Activated CD8-positive, alpha-beta memory T cell treated with anti-CD3 and anti-CD28 coated beads, Interleukin-2, amount 10 ng/mL, durations not matched to agents 7 days and 5 days (primary cell): ENCODE measurements at regions not wholly inside any gene's neighbourhood (a gene's known extent, or its start where the extent isn't known, plus 50 kb on each side); places are given as distances from the start of the nearest gene placed in this dataset.

Experiments
- ATAC-seq: fragments of 150-1000 bp; cut with Tn5 transposase; one replicate; pipeline ENCODE4 v1.10.0; 2021; ENCODE audit warnings: moderate library complexity
- CTCF ChIA-PET: fragments of 350-600 bp; sonication (Branson Sonifier 250); formaldehyde crosslinking; loops from one replicate; lab custom pipeline; 2021; ENCODE audit warnings: antibody characterized with exemption; lab: Charles Lee
- DNase-seq: peaks from one replicate; pipeline ENCODE4 v3.0.0-alpha.2; 2020
- H3K27ac Mint-ChIP-seq: one replicate; pipeline ENCODE4 v1.8.0; 2021; ENCODE audit warnings: mild to moderate bottlenecking, mixed read lengths
- H3K27me3 Mint-ChIP-seq: one replicate; pipeline ENCODE4 v1.8.0; 2021; ENCODE audit warnings: mixed read lengths
- H3K36me3 Mint-ChIP-seq: one replicate; pipeline ENCODE4 v1.8.0; 2021; ENCODE audit warnings: mild to moderate bottlenecking, mixed read lengths
- H3K4me1 Mint-ChIP-seq: one replicate; pipeline ENCODE4 v1.8.0; 2021; ENCODE audit warnings: mixed read lengths
- H3K4me3 Mint-ChIP-seq: one replicate; pipeline ENCODE4 v1.8.0; 2021; ENCODE audit warnings: mild to moderate bottlenecking, moderate library complexity, mixed read lengths
- H3K9me3 Mint-ChIP-seq: one replicate; pipeline ENCODE4 v1.8.0; 2022; ENCODE audit warnings: low read depth, mixed read lengths

DNA sequence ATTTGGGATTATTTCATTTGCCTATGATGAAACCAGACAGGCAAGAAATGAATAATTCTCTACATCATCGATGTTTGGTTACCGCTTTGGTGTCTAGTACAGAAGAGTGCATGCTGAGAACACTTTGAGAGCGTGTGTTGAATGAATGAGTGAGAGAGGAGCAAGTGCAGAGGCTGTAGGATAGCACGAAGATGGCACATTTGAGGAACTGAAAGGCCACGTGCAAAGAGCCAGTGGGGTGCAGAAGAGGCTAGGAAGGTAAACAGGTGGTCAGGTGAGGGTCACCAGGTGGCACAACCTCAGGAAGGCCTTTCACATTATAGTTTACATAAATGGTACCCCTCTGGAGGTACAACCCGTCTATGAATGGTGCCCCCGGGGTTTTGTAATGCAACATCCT, 80.1 kb upstream of the SPHKAP start:
- H3K27me3 Mint-ChIP-seq, result no peaks in the 10 kb centered on the region
- ATAC-seq (no peak), DNase-seq (no peak)
- no peak overlapping the region for H3K27ac Mint-ChIP-seq
- no peaks in the 10 kb centered on the region for H3K4me1 Mint-ChIP-seq
- H3K36me3 Mint-ChIP-seq, result no peaks in the 10 kb centered on the region
- H3K4me3 Mint-ChIP-seq, result no peak overlapping the region
- CTCF ChIA-PET, result no interaction called here
- H3K9me3 Mint-ChIP-seq, result peaks cover 2% of the 10 kb centered on the region

- ATAC-seq, result no peak
- H3K4me1 Mint-ChIP-seq, result no peaks in the 10 kb centered on the region
- no peaks in the 10 kb centered on the region for H3K27me3 Mint-ChIP-seq
- H3K27ac Mint-ChIP-seq, result no peak overlapping the region
- H3K9me3 Mint-ChIP-seq, result peaks cover 5% of the 10 kb centered on the region
- DNase-seq, result no peak
- H3K36me3 Mint-ChIP-seq, result no peaks in the 10 kb centered on the region
- CTCF ChIA-PET, result no interaction called here
- no peak overlapping the region for H3K4me3 Mint-ChIP-seq
Observed at GRCh38 chr2:228257379-228257778, 75.9 kb upstream of the SPHKAP start.

DNA sequence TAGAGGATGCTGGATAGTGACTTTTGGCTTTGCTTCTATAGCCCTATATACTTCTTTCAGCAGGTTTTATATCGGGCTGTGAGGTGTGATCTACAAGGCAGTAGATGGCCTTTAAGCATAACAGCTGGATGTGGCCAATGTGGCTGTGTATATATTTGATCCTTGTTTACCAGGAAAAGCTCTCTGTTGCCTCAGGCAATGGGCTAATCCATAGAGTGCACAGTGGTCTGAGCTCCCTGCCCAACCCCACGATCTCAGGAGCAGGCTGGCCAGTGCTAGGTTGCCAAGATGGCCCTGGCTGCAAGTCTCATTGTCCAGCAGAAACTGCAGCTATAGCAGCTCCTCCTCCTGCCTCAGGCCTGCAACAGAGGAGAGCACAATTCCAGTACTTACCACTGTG, 72.3 kb upstream of the SPHKAP start:
- no peaks in the 10 kb centered on the region for H3K36me3 Mint-ChIP-seq
- H3K27ac Mint-ChIP-seq, result no peak overlapping the region
- CTCF ChIA-PET, result no interaction called here
- ATAC-seq (no peak), DNase-seq (no peak)
- no peaks in the 10 kb centered on the region for H3K27me3 Mint-ChIP-seq
- peaks cover 5% of the 10 kb centered on the region for H3K9me3 Mint-ChIP-seq
- no peaks in the 10 kb centered on the region for H3K4me1 Mint-ChIP-seq
- no peak overlapping the region for H3K4me3 Mint-ChIP-seq

DNA sequence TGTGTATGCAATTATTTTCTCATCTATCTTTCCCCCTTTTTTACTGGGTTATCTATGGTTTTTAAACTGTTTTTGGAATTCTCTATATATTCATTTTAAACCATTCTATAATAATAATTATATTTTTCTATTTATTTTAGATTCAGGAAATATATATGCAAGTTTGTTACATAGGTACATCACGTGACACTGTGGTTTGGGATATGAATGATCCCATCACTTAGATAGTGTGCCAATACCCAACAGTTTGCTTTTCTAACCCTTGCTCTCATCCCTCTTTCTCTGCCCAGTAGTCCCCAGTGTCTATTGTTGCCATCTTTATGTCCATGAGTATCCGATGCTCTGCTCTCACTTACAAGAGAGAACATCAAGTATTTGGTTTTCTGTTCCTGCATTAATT, 65.8 kb upstream of the SPHKAP start:
- no peak for ATAC-seq
- H3K4me3 Mint-ChIP-seq, result no peak overlapping the region

GRCh38 chr2:228245601-228246000, 64.1 kb upstream of the SPHKAP start:
- Mint-ChIP-seq H3K4me1 (no peaks in the 10 kb centered on the region), H3K4me3 (no peak overlapping the region), H3K27me3 (no peaks in the 10 kb centered on the region), H3K27ac (no peak overlapping the region), H3K9me3 (peaks cover 2% of the 10 kb centered on the region), H3K36me3 (no peaks in the 10 kb centered on the region)
- DNase-seq (no peak), ATAC-seq (no peak)
- CTCF ChIA-PET, result no interaction called here

More for the DNA sequence above, 65.8 kb upstream of the SPHKAP start:
- CTCF ChIA-PET, result no interaction called here
- DNase-seq, result no peak
- Mint-ChIP-seq H3K4me1 (no peaks in the 10 kb centered on the region), H3K36me3 (no peaks in the 10 kb centered on the region), H3K27ac (no peak overlapping the region), H3K27me3 (no peaks in the 10 kb centered on the region), H3K9me3 (peaks cover 2% of the 10 kb centered on the region)

- Mint-ChIP-seq H3K27ac (no peak overlapping the region), H3K27me3 (no peaks in the 10 kb centered on the region), H3K36me3 (no peaks in the 10 kb centered on the region), H3K4me1 (no peaks in the 10 kb centered on the region), H3K9me3 (peaks cover 4% of the 10 kb centered on the region), H3K4me3 (no peak overlapping the region)
- CTCF ChIA-PET, result no interaction called here
- DNase-seq, result no peak
- ATAC-seq, result no peak
Observed at GRCh38 chr2:228242591-228242990, 61.1 kb upstream of the SPHKAP start.

- Mint-ChIP-seq H3K9me3 (peaks cover 2% of the 10 kb centered on the region), H3K27me3 (no peaks in the 10 kb centered on the region), H3K27ac (no peak overlapping the region), H3K4me1 (no peaks in the 10 kb centered on the region), H3K4me3 (no peak overlapping the region), H3K36me3 (no peaks in the 10 kb centered on the region)
- no peak for ATAC-seq
- no peak for DNase-seq
- CTCF ChIA-PET, result no interaction called here
Observed at GRCh38 chr2:228239907-228240561, 58.5 kb upstream of the SPHKAP start.

DNA sequence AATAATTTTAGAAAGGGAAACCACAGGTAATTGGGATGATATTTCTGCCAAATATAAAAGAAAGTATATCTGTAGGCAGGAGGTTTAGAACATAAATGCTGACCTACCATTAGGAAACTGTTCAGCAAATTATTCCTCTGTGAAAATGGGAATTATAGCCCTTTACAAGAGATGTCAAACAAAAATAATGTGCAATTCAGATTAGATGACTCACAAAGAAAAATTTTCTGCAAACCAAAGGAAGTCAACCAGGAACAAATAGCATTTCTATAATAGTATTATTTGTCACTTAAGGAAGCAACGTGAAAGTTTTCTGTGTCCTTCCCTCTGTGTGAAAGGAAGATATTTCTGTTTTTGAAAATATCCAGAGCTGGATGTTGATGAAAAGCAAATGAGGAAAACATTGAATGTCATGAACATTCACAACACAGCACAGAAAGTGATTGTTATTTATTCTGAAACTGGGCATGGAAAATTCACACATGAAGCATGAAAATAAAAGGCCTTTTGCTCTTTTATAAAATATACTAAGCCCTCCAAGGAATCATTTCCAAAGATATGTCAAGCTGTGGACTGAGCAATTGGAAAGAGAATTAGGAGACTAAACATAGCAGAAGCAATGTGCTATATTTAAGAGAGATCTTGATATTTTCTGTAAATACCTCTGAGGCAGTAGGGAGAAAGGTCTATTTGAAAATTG, 57.9 kb upstream of the SPHKAP start:
- Mint-ChIP-seq H3K27me3 (no peaks in the 10 kb centered on the region), H3K9me3 (peaks cover 5% of the 10 kb centered on the region), H3K4me3 (no peak overlapping the region), H3K27ac (no peak overlapping the region), H3K4me1 (no peaks in the 10 kb centered on the region), H3K36me3 (no peaks in the 10 kb centered on the region)
- DNase-seq (no peak), ATAC-seq (no peak)
- CTCF ChIA-PET, result no interaction called here
